GDM1 (cell line): ENCODE measurements at regions not wholly inside any gene's neighbourhood (a gene's known extent, or its start where the extent isn't known, plus 50 kb on each side); places are given as distances from the start of the nearest gene placed in this dataset.
"Not testable (repeated sequence)": the region's sequence is repeated elsewhere in the genome, so short reads cannot be mapped to it uniquely, and the experiment has no call there.

Experiments
- DNase-seq: peaks from one replicate; lab custom pipeline; 2025; lab: John Stamatoyannopoulos, UW

GRCh38 chr12:34406996-34407300 is 384.7 kb downstream of the ALG10 start:
- no peak for DNase-seq

- no peak for DNase-seq
Measured at GRCh38 chr12:34407813-34408212, 385.5 kb downstream of the ALG10 start.

- DNase-seq, result not testable (repeated sequence)
Measured at GRCh38 chr12:34431509-34431908, 409.2 kb downstream of the ALG10 start.
